Stomach (tissue), 8 donors: ENCODE measurements at regions not wholly inside any gene's neighbourhood (a gene's known extent, or its start where the extent isn't known, plus 50 kb on each side); places are given as distances from the start of the nearest gene placed in this dataset.
A peak's percentile ranks its signal among the peaks of the same experiment; 100 is the strongest.
"Not testable (repeated sequence)": the region's sequence is repeated elsewhere in the genome, so short reads cannot be mapped to it uniquely, and the experiment has no call there.

Source experiments
- DNase-seq, 2 donors: peaks; one replicate each; pipeline versions ENCODE4 v3.0.0 to v3.0.0-alpha.2; 2013 to 2019
- H3K27ac ChIP-seq, 5 donors: fragments of 200-600 bp in 4 of 5; sonication (generic) in 4 of 5; one replicate each; pipeline ENCODE4 v1.5.1; 2013 to 2019; ENCODE audit warnings: mild to moderate bottlenecking in 1 of 5, moderate library complexity in 1 of 5
- H3K27me3 ChIP-seq, 3 donors: fragments of 200-600 bp; sonication (generic); one replicate each; pipeline ENCODE4 v1.5.1; 2017 to 2019; ENCODE audit warnings: mixed run types in 1 of 3
- H3K36me3 ChIP-seq, 4 donors: fragments of 200-600 bp; sonication (generic); 1 replicate in 3 of 4; 2 replicates in 1 of 4; pipeline ENCODE4 v1.5.1; 2016 to 2019
- H3K4me1 ChIP-seq, 4 donors: fragments of 200-600 bp; sonication (generic); one replicate each; pipeline ENCODE4 v1.5.1; 2016 to 2019
- H3K4me3 ChIP-seq, 4 donors: fragments of 200-600 bp; sonication (generic) in 3 of 4; one replicate each; pipeline ENCODE4 v1.5.1; 2016 to 2019; ENCODE audit warnings: mild to moderate bottlenecking in 1 of 4
- H3K9me3 ChIP-seq, 4 donors: fragments of 200-600 bp; sonication (generic); one replicate each; pipeline ENCODE4 v1.5.1; 2016 to 2019
- EP300 ChIP-seq: sonication (generic); formaldehyde crosslinking; IDR thresholded peaks from one replicate; pipeline ENCODE4 v1.6.1; 2017; ENCODE audit warnings: antibody characterized with exemption
- POLR2A ChIP-seq, 4 donors: fragments of 450-650 bp; IDR thresholded peaks; one replicate each; pipeline ENCODE4 v1.6.1; 2016; ENCODE audit warnings: antibody characterized with exemption in 4 of 4, control low read depth in 2 of 4, mild to moderate bottlenecking in 1 of 4, moderate library complexity in 1 of 4
- POLR2AphosphoS5 ChIP-seq, 3 donors: sonication (generic); formaldehyde crosslinking; IDR thresholded peaks; one replicate each; pipeline ENCODE4 v1.6.1; 2016; ENCODE audit warnings: antibody characterized with exemption in 3 of 3
- WGBS, 5 donors: extraction: QIAGEN DNeasy Blood & Tissue Kit in 3 of 5; methylation state at CpG; one replicate each; pipeline versions ENCODE4 v1.1.5 to v1.1.7; 2013 to 2018; 5-methylcytosine and 5-hydroxymethylcytosine counted together
- intact Hi-C: fragments of 100-400 bp; cut with DNase I; formaldehyde crosslinking; loops from one replicate; pipeline ENCODE4 v1.15.1; 2023; ENCODE audit warnings: low total_unique reads
- TF ChIP-seq, protein P1 (sequence below), 7 experiments: fragments of 450-650 bp in 4 of 7; fragments of 200-600 bp in 3 of 7; sonication (generic) in 3 of 7; IDR thresholded peaks; one replicate each; pipeline ENCODE4 v1.5.1; 2016 to 2019; ENCODE audit warnings: antibody characterized with exemption in 7 of 7, control low read depth in 2 of 7, mild to moderate bottlenecking in 1 of 7
- donor health status: healthy with polysubstance abuse.
- donor health status: Bipolar disorder and iron deficiency.
- donor health status: healthy.

DNA sequence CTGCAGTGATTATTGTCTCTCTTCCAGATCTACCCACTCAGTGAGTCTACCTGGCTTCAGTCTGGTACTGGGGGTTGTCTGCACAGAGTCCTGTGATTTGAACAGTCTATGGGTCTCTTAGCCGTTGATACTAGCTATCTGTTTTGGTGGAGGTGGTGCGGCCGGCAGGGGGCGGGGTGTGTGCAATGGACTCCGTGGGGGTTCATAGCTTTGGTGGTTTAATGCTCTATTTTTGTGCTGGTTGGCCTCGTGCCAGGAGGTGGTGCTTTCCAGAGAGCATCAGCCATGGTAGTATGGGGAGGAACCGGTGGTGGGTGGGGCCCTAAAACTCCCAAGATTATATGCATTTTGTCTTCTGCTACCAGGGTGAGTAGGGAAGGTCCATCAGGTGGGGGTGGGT is 1120.1 kb upstream of the FAM98A start:
- intact Hi-C loops, result no loop called here
- H3K4me1 ChIP-seq, result no peaks in the 10 kb centered on the region
- no peaks in the 10 kb centered on the region for H3K27me3 ChIP-seq
- DNase-seq, result no peak
- no peaks in the 10 kb centered on the region for H3K9me3 ChIP-seq
- TF ChIP-seq, protein P1, sequence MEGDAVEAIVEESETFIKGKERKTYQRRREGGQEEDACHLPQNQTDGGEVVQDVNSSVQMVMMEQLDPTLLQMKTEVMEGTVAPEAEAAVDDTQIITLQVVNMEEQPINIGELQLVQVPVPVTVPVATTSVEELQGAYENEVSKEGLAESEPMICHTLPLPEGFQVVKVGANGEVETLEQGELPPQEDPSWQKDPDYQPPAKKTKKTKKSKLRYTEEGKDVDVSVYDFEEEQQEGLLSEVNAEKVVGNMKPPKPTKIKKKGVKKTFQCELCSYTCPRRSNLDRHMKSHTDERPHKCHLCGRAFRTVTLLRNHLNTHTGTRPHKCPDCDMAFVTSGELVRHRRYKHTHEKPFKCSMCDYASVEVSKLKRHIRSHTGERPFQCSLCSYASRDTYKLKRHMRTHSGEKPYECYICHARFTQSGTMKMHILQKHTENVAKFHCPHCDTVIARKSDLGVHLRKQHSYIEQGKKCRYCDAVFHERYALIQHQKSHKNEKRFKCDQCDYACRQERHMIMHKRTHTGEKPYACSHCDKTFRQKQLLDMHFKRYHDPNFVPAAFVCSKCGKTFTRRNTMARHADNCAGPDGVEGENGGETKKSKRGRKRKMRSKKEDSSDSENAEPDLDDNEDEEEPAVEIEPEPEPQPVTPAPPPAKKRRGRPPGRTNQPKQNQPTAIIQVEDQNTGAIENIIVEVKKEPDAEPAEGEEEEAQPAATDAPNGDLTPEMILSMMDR (IDR thresholded peaks at IDR 0.05), result no peak
- TF ChIP-seq POLR2AphosphoS5 (IDR thresholded peaks at IDR 0.05), result no peak
- TF ChIP-seq POLR2A (IDR thresholded peaks at IDR 0.05), result no peak
- TF ChIP-seq EP300, result no peak
- no peak overlapping the region for H3K27ac ChIP-seq
- no peak overlapping the region for H3K4me3 ChIP-seq
- 86 to 89% (median 88%) methylated on average over 7 of the region's 7 CpGs for WGBS, 5 donors
- H3K36me3 ChIP-seq, result no peaks in the 10 kb centered on the region

DNA sequence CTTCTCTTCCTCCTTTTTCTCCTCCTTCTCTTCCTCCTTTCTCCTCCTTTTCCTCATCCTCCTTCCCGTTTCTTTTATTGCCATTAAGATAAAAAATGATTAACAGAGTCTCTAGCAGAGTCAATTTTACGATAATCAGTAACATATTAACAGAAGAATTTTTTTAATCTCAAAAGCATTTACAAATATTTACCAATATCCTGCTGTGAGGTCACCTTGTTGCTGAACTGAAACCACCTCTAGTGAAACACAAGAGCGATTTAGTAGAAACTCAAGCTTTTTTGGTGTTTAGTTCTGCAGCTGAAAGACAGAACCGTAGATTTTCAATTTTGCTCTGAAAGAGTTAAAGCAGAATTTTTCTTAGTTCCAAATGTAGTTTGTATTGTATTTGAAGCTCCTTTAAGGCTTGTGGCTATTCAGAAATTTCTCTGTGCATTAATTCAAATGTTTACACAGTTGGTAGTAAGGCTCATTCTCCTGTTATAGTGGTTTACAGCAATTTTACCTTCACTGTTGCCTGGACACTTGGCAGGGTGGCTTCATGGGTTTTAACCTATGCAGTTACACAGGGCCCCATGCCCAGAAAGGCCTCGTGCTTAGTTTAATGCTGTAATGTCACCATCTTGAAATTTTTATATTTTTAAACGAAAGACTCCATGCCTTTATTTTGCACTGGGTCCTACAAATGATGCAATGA is 1106.6 kb upstream of the FAM98A start:
- peaks cover 0 to 8% (median 0%) of the 10 kb centered on the region in 4 donors for H3K4me1 ChIP-seq
- 37 to 55% (median 41%) methylated on average over 6 of the region's 6 CpGs for WGBS, 5 donors
- TF ChIP-seq POLR2A (IDR thresholded peaks at IDR 0.05) (no peak), POLR2AphosphoS5 (IDR thresholded peaks at IDR 0.05) (no peak), EP300 (no peak)
- TF ChIP-seq, protein P1 (IDR thresholded peaks at IDR 0.05), result no peak
- intact Hi-C loops, result no loop called here
- H3K27me3 ChIP-seq, result no peaks in the 10 kb centered on the region
- no peak overlapping the region for H3K27ac ChIP-seq
- H3K36me3 ChIP-seq, result no peaks in the 10 kb centered on the region
- H3K4me3 ChIP-seq, result no peak overlapping the region
- DNase-seq, result peak in 1 of 2 donors; percentile 20
- no peaks in the 10 kb centered on the region for H3K9me3 ChIP-seq

DNA sequence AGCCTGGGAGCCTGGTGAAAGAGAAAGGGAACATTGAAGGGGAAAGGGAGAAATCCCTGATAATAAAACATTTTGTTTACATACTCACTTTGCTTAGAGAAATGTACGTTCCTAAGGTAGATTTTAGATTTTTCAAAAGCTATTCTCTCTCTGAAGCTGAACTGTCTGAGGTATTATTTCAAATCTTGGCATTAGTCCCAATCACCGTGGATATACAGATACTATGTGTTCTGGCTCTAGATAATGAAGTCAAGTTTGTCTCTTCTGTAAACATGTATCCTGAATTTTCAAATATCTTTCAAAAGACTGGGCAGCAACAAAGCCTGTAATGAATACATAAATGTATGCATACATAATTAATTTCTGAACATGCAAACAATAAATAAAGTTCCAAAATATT is 1104.2 kb upstream of the FAM98A start:
- DNase-seq, result no peak
- Histone ChIP-seq H3K27ac (no peak overlapping the region), H3K4me1 (peaks cover 0 to 8% (median 0%) of the 10 kb centered on the region in 4 donors), H3K36me3 (no peaks in the 10 kb centered on the region), H3K4me3 (no peak overlapping the region), H3K27me3 (no peaks in the 10 kb centered on the region), H3K9me3 (no peaks in the 10 kb centered on the region)
- WGBS, 5 donors, result 12 to 27% (median 17%) methylated on average over 2 of the region's 2 CpGs
- no peak for TF ChIP-seq EP300
- TF ChIP-seq, protein P1 (IDR thresholded peaks at IDR 0.05), result no peak
- TF ChIP-seq POLR2A (IDR thresholded peaks at IDR 0.05), result no peak
- no peak for TF ChIP-seq POLR2AphosphoS5 (IDR thresholded peaks at IDR 0.05)
- intact Hi-C loops, result no loop called here

DNA sequence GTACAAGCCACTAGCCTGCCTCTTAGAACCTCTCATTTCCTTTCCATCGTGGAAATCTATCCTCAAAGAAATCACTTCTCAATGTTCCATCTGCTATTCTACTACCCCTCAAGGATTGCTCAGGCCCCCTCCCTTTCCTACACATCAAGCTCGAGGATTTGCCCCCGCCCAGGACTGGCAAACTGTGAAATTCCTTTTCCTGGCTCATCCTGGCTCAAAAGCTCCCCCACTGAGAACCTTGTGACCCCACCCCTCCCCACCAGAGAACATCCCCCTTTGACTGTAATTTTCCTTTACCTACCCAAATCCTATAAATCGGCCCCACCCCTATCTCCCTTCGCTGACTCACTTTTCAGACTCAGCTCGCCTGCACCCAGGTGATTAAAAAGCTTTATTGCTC is 1103.3 kb upstream of the FAM98A start:
- 79 to 88% (median 82%) methylated on average over 6 of the region's 6 CpGs for WGBS, 5 donors
- H3K27ac ChIP-seq, intact Hi-C loops, H3K27me3 ChIP-seq, H3K4me3 ChIP-seq, DNase-seq, H3K36me3 ChIP-seq, H3K4me1 ChIP-seq, H3K9me3 ChIP-seq: not testable (repeated sequence)

DNA sequence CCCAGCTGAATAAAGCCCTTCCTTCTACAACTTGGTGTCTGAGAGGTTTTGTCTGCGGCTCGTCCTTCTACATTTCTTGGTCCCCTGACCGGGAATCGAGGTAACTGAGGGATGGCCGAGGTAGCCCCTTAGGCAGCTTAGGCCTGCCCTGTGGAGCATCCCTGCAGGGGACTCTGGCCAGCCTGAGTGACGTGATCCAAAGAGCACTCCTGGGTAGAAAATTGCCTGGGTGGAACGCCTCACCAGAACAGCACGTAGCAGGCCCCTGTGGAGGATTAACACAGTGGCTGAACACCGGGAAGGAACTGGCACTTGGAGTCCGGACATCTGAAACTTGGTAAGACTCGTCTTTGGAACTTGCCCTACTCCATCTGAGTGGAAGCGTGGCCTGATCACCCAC is 1078.5 kb upstream of the FAM98A start:
- H3K4me1 ChIP-seq, intact Hi-C loops, DNase-seq, H3K4me3 ChIP-seq, H3K27me3 ChIP-seq, H3K36me3 ChIP-seq, H3K27ac ChIP-seq, H3K9me3 ChIP-seq: not testable (repeated sequence)
- WGBS, 5 donors, result 90 to 97% (median 93%) methylated on average over 12 of the region's 12 CpGs

DNA sequence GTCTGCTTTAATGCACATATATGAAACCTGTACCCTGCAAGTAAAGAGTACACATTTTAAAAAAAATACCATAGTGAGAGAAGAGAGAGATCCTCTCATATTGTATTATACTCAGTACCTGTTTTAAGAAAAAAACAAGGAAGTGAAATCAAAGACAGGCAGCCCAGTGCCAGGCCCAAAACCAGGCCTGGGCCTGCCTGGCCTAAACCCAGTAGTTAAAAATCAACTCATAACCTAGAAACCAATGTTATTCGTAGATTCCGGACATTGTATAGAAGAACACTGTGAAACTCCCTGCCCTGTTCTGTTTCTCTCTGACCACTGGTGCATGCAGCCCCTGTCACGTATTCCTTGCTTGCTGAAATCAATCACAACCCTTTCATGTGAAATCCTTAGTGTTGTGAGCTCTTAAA is 1078.0 kb upstream of the FAM98A start:
- DNase-seq, H3K4me1 ChIP-seq, H3K27me3 ChIP-seq, intact Hi-C loops, H3K4me3 ChIP-seq, H3K36me3 ChIP-seq, H3K9me3 ChIP-seq, H3K27ac ChIP-seq: not testable (repeated sequence)
- 50 to 74% (median 73%) methylated on average over 3 of the region's 3 CpGs for WGBS, 5 donors
